Fibroblast of lung (primary cell): ENCODE measurements at regions not wholly inside any gene's neighbourhood (a gene's known extent, or its start where the extent isn't known, plus 50 kb on each side); places are given as distances from the start of the nearest gene placed in this dataset.

Experiments used
- DNase-seq, 2 donors: peaks; one replicate each; pipeline versions ENCODE4 v3.0.0 to v3.0.0-alpha.2; 2010; ENCODE audit warnings: low read depth in 2 of 2
- H2AFZ ChIP-seq: 2 replicates; pipeline ENCODE4 v1.5.1; 2012; ENCODE audit warnings: low read length, control low read depth, inconsistent platforms
- H3K27ac ChIP-seq: 2 replicates; pipeline ENCODE4 v1.5.1; 2011; ENCODE audit warnings: low read length, control low read depth; ENCODE audit not compliant: insufficient read depth
- H3K27me3 ChIP-seq: 2 replicates; pipeline ENCODE4 v1.5.1; 2011; ENCODE audit warnings: mild to moderate bottlenecking, low read length; ENCODE audit not compliant: control insufficient read depth, insufficient read depth
- H3K36me3 ChIP-seq: 2 replicates; pipeline ENCODE4 v1.5.1; 2011; ENCODE audit warnings: low read length; ENCODE audit not compliant: control insufficient read depth, insufficient read depth
- H3K4me1 ChIP-seq: 2 replicates; pipeline ENCODE4 v1.5.1; 2011; ENCODE audit warnings: low read length; ENCODE audit not compliant: control insufficient read depth, insufficient read depth; ENCODE audit errors: extremely low read depth
- H3K4me2 ChIP-seq: 2 replicates; pipeline ENCODE4 v1.5.1; 2011; ENCODE audit warnings: low read length, control low read depth; ENCODE audit not compliant: insufficient read depth; ENCODE audit errors: extremely low read depth
- H3K4me3 ChIP-seq, 4 experiments: fragments of 200-600 bp in 1 of 4; sonication (generic) in 1 of 4; replicated peaks in 1 of 4; 2 replicates each; pipeline ENCODE4 v1.5.1; 2011 to 2016; ENCODE audit warnings: low read length in 4 of 4, low read depth in 3 of 4, mild to moderate bottlenecking in 3 of 4, control low read depth in 2 of 4, inconsistent platforms in 1 of 4, mixed read lengths in 1 of 4; ENCODE audit not compliant: insufficient read depth in 1 of 4; ENCODE audit errors: control extremely low read depth in 1 of 4
- H3K79me2 ChIP-seq: 2 replicates; pipeline ENCODE4 v1.5.1; 2012; ENCODE audit warnings: mild to moderate bottlenecking, low read length, inconsistent platforms; ENCODE audit not compliant: control insufficient read depth, insufficient read depth
- H3K9ac ChIP-seq: 2 replicates; pipeline ENCODE4 v1.5.1; 2011; ENCODE audit warnings: mild to moderate bottlenecking, low read length, control low read depth; ENCODE audit not compliant: insufficient read depth
- H3K9me3 ChIP-seq: 2 replicates; pipeline ENCODE4 v1.5.1; 2012; ENCODE audit warnings: low read depth, low read length; ENCODE audit not compliant: control insufficient read depth, insufficient read depth
- H4K20me1 ChIP-seq: 2 replicates; pipeline ENCODE4 v1.5.1; 2011; ENCODE audit warnings: low read length; ENCODE audit not compliant: control insufficient read depth, insufficient read depth; ENCODE audit errors: extremely low read depth
- CTCF ChIP-seq, 2 donors: IDR thresholded peaks in 1 of 2; conservative IDR thresholded peaks in 1 of 2; 1 replicate in 1 of 2; 2 replicates in 1 of 2; pipeline ENCODE4 v1.5.1; 2011 to 2012; ENCODE audit warnings: low read length in 2 of 2, control low read depth in 1 of 2, inconsistent platforms in 1 of 2, low read depth in 1 of 2, mild to moderate bottlenecking in 1 of 2
- EZH2 ChIP-seq: IDR thresholded peaks from 2 replicates; pipeline ENCODE4 v1.5.1; 2012; ENCODE audit warnings: low read length, control low read depth, mild to moderate bottlenecking; ENCODE audit errors: missing control alignments

DNA sequence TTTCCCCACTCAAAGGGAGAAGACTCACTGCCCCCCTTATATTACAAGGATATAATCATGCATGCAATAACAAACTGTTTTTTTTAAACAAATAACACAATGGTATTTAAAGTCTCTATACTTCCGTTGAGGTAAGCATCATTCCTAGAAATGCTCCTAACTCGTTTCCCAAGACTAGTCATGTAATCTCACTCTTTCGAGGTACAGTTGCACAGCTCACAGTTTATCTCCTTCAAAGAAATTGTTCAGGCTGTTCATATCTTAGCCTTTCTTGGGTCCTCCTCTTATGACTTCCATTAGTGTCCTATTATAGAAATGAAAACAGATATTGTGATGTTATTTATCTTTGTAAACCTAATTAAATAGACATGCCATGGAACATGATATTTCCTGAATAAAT lies 705.0 kb downstream of the KCNT2 start:
- TF ChIP-seq CTCF (conservative IDR thresholded peaks at IDR 0.05 in 1 of 2, IDR thresholded peaks at IDR 0.05 in 1 of 2; ENCODE audit: low read depth in 1 of 2, low read length in 2 of 2) = no peak
- TF ChIP-seq EZH2 = no peak
- H3K79me2 ChIP-seq = no peaks in the 10 kb centered on the region
- no peak overlapping the region for H3K4me3 ChIP-seq
- H3K9me3 ChIP-seq = no peaks in the 10 kb centered on the region
- H3K36me3 ChIP-seq = no peaks in the 10 kb centered on the region
- no peaks in the 10 kb centered on the region for H4K20me1 ChIP-seq
- no peak overlapping the region for H3K27ac ChIP-seq
- H3K4me2 ChIP-seq = no peak overlapping the region
- no peak for DNase-seq
- no peaks in the 10 kb centered on the region for H3K27me3 ChIP-seq
- no peak overlapping the region for H2AFZ ChIP-seq
- H3K9ac ChIP-seq = no peak overlapping the region
- H3K4me1 ChIP-seq = no peaks in the 10 kb centered on the region

DNA sequence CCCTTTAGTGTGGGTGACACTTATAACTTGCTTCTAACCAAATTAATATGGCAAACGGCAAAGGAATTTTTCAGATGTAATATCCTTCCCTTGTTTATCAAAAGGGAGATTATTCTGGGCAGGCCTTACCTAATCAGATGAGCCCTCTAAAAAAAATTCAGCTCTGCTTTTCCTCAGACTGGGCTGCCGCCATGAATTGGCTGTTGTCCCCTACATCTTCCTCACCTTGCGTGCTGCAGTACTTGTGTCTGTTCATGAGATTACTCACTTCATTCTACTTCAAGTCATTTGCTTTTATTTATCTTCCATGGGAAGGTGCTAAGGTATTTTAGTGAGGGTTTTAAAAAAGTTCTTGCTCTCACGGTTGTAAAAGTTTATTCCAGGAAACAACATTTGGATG lies 705.5 kb downstream of the KCNT2 start:
- Histone ChIP-seq H3K79me2 (no peaks in the 10 kb centered on the region), H3K36me3 (no peaks in the 10 kb centered on the region), H3K27ac (no peak overlapping the region), H3K9me3 (no peaks in the 10 kb centered on the region), H3K9ac (no peak overlapping the region), H3K4me1 (no peaks in the 10 kb centered on the region), H2AFZ (no peak overlapping the region), H3K27me3 (no peaks in the 10 kb centered on the region), H3K4me3 (no peak overlapping the region), H3K4me2 (no peak overlapping the region), H4K20me1 (no peaks in the 10 kb centered on the region)
- TF ChIP-seq EZH2 = no peak
- no peak for TF ChIP-seq CTCF (conservative IDR thresholded peaks at IDR 0.05 in 1 of 2, IDR thresholded peaks at IDR 0.05 in 1 of 2; ENCODE audit: low read depth in 1 of 2, low read length in 2 of 2)
- no peak for DNase-seq

DNA sequence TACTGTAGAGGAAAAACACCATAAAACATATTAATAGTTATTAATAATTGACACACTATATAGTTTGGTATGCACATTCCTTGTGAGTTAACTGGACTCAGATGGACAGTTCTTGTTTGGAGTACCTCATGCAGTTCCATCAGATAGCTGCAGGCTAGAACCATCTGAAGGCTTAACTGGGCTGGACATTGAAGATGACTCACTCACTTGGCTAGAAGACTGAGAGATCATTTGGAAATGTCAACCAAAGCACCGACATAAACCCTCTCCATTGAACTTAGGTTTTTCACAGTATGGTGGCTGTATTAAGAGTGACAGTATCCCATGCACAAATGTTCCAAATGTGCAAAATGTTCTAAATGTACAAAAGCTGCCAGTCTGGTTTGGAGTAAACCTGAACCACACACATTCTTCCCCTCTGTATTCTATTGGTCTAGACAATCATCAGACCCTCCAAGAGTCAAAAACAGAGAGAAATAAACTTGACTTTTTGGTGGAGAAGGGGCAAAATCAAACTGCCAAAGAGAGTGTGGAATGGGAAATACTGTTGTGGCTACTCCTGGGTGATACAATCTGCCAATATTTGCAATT lies 708.4 kb downstream of the KCNT2 start:
- TF ChIP-seq EZH2 (no peak), CTCF (conservative IDR thresholded peaks at IDR 0.05 in 1 of 2, IDR thresholded peaks at IDR 0.05 in 1 of 2; ENCODE audit: low read depth in 1 of 2, low read length in 2 of 2) (peak in 1 of 2 donors; percentile 6)
- Histone ChIP-seq H3K36me3 (no peaks in the 10 kb centered on the region), H3K27ac (no peak overlapping the region), H3K9me3 (no peaks in the 10 kb centered on the region), H2AFZ (no peak overlapping the region), H3K27me3 (no peaks in the 10 kb centered on the region), H3K79me2 (no peaks in the 10 kb centered on the region), H4K20me1 (no peaks in the 10 kb centered on the region), H3K9ac (no peak overlapping the region), H3K4me2 (no peak overlapping the region), H3K4me1 (no peaks in the 10 kb centered on the region), H3K4me3 (no peak overlapping the region)
- DNase-seq = peak; percentile 36 to 43
